ENCODE measurements at regions not wholly inside any gene's neighbourhood (a gene's known extent, or its start where the extent isn't known, plus 50 kb on each side); places are given as distances from the start of the nearest gene placed in this dataset.
"Not testable (repeated sequence)": the region's sequence is repeated elsewhere in the genome, so short reads cannot be mapped to it uniquely, and the experiment has no call there.

DNA sequence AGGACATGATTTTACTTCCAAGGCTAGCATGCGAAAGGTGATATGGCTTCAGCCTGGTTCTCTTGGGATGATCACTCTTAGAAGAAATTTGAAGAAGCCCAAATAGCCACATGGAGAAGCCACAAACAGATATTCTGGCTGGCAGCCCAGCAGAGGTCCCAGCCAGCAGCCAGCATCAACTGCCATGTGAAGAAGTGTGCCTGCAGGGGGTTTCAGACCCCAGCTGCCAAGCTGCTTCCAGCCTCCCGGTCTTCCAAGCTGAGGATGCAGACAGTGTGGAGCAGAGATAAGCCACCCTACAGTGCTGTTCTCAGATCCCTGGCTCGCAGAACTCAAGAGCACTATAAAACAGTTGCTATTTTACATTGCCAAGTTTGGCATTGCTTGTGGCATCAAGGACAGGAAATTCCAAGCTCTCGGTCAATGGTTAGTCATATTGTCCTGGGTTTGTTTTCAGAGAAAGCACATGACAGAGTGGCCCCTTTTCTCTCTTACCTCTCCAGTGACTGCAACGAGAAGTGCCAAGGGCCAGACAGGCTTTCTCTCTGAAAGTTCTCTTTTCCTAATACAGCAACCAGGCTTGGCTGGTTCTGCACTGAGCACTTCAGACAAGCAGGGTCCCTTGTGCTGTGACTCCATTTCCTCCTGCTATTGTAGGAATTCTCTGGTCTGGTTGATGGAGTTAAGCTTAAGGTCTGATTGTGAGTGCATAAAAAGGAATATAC is 223.7 kb downstream of the ANKRD30B start:
- no peaks in the 10 kb centered on the region for H3K27me3 ChIP-seq (ENCODE audit: control insufficient read depth in 1 of 2, insufficient read depth in 2 of 2, low read length in 2 of 2)
- intact Hi-C loops (cut with micrococcal nuclease; ENCODE audit: unreplicated experiment) (no loop called here), in situ Hi-C loops (cut with HindIII; ENCODE audit: extremely low pct_ligation_motif_present, low pct_unique_long_range_greater_than_20kb) (no loop called here)
- ChIA-PET POLR2A (no interaction called here), CTCF (ENCODE audit: low intra/inter-chr PET ratio, low total read pairs) (no interaction called here)
- no peak overlapping the region for H3K4me2 ChIP-seq (ENCODE audit: low read depth, low read length)
- H3K36me3 ChIP-seq (replicated peaks in 1 of 2; ENCODE audit: control insufficient read depth in 1 of 2, insufficient read depth in 2 of 2, low read length in 2 of 2): no peaks in the 10 kb centered on the region
- no peak overlapping the region for H3K27ac ChIP-seq (ENCODE audit: extremely low read length, insufficient read depth, low read length)
- no peak for TF ChIP-seq CSRNP2 (CRISPR knock-in tag; conservative IDR thresholded peaks at IDR 0.05; ENCODE audit: low read depth)
- TF ChIP-seq ZNF33B (CRISPR knock-in tag; IDR thresholded peaks at IDR 0.05): no peak
- no peak for TF ChIP-seq KDM1A (CRISPR knock-in tag; IDR thresholded peaks at IDR 0.05)
- TF ChIP-seq LCORL (IDR thresholded peaks at IDR 0.05): no peak
- TF ChIP-seq LCORL (CRISPR knock-in tag; IDR thresholded peaks at IDR 0.05): no peak
- no peak for TF ChIP-seq HOXA3 (CRISPR knock-in tag; IDR thresholded peaks at IDR 0.05)
- TF ChIP-seq MYNN (CRISPR knock-in tag; IDR thresholded peaks at IDR 0.05; ENCODE audit: low read depth): no peak
- H2AFZ ChIP-seq (ENCODE audit: low read length): no peak overlapping the region
- no peak overlapping the region for H3K4me3 ChIP-seq (replicated peaks in 1 of 3; ENCODE audit: insufficient read depth in 1 of 3, low read depth in 2 of 3, low read length in 3 of 3)
- no peak for FAIRE-seq
- 47% methylated on average over 3 of the region's 5 CpGs for WGBS (ENCODE audit: low lambda C conversion rate)
- no peaks in the 10 kb centered on the region for H3K4me1 ChIP-seq (ENCODE audit: insufficient read depth, low read length)
- H4K20me1 ChIP-seq (ENCODE audit: insufficient read depth, low read length): no peaks in the 10 kb centered on the region
- H3K9me3 ChIP-seq (ENCODE audit: low read length): no peaks in the 10 kb centered on the region
- BruUV-seq (replicated peaks): no TSS peak
- no peaks in the 10 kb centered on the region for H3K79me2 ChIP-seq (ENCODE audit: insufficient read depth, low read length)
- no peak for DNase-seq (ENCODE audit: low spot score)
- ATAC-seq: no peak
- H3K9ac ChIP-seq (ENCODE audit: insufficient read depth, low read depth, low read length): no peak overlapping the region

DNA sequence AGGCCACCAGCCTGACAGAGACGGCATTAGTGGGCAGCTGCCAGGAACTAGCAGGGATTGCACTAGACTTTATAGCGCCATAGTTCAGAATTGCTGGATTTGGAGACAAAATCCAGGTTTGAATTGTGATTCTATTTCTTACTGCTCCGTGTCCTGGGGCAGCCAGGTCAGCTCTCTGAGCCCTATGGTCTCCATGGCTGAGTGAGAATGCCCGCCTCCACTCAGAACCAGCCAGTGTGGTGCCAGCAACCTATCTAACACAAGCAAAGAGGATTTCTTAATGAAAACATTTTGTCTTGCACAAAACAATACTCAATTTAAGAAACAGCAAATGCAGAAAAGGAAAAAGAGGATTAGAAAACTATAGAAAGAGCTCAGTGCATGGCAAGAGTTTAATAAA is 225.4 kb downstream of the ANKRD30B start:
- H3K4me2 ChIP-seq (ENCODE audit: low read depth, low read length); intact Hi-C loops (cut with micrococcal nuclease; ENCODE audit: unreplicated experiment); DNase-seq (ENCODE audit: low spot score); H3K27ac ChIP-seq (ENCODE audit: extremely low read length, insufficient read depth, low read length); H4K20me1 ChIP-seq (ENCODE audit: insufficient read depth, low read length); POLR2A ChIA-PET; H3K4me1 ChIP-seq (ENCODE audit: insufficient read depth, low read length); H3K9ac ChIP-seq (ENCODE audit: insufficient read depth, low read depth, low read length); ATAC-seq; H3K79me2 ChIP-seq (ENCODE audit: insufficient read depth, low read length); H3K36me3 ChIP-seq (replicated peaks in 1 of 2; ENCODE audit: control insufficient read depth in 1 of 2, insufficient read depth in 2 of 2, low read length in 2 of 2); H3K4me3 ChIP-seq (replicated peaks in 1 of 3; ENCODE audit: insufficient read depth in 1 of 3, low read depth in 2 of 3, low read length in 3 of 3); in situ Hi-C loops (cut with HindIII; ENCODE audit: extremely low pct_ligation_motif_present, low pct_unique_long_range_greater_than_20kb); H3K9me3 ChIP-seq (ENCODE audit: low read length); FAIRE-seq; BruUV-seq (replicated peaks); H2AFZ ChIP-seq (ENCODE audit: low read length); CTCF ChIA-PET (ENCODE audit: low intra/inter-chr PET ratio, low total read pairs); H3K27me3 ChIP-seq (ENCODE audit: control insufficient read depth in 1 of 2, insufficient read depth in 2 of 2, low read length in 2 of 2): not testable (repeated sequence)
- 4% methylated on average over 2 of the region's 4 CpGs for WGBS (ENCODE audit: low lambda C conversion rate)
